DND-41 (cell line): ENCODE measurements at regions not wholly inside any gene's neighbourhood (a gene's known extent, or its start where the extent isn't known, plus 50 kb on each side); places are given as distances from the start of the nearest gene placed in this dataset.

Experiments
- ATAC-seq: fragments of 200-7000 bp; cut with Tn5 transposase; 3 replicates; pipeline ENCODE4 v1.9.1; 2021; ENCODE audit warnings: low read depth; ENCODE audit not compliant: insufficient read depth
- DNase-seq: peaks from one replicate; pipeline ENCODE4 v3.0.0-alpha.2; 2020
- H2AFZ ChIP-seq: 2 replicates; pipeline ENCODE4 v1.6.0; 2012; ENCODE audit warnings: low read depth, low read length
- H3K27ac ChIP-seq: 2 replicates; pipeline ENCODE4 v1.5.1; 2012; ENCODE audit warnings: low read length, inconsistent platforms
- H3K27me3 ChIP-seq: fragments of 200-600 bp; sonication (generic); 2 replicates; pipeline ENCODE4 v1.6.0; 2012; ENCODE audit warnings: low read length, mild to moderate bottlenecking, inconsistent platforms; ENCODE audit not compliant: insufficient read depth, poor library complexity
- H3K36me3 ChIP-seq: 2 replicates; pipeline ENCODE4 v1.5.1; 2012; ENCODE audit warnings: low read length, inconsistent platforms; ENCODE audit not compliant: insufficient read depth
- H3K4me1 ChIP-seq: 2 replicates; pipeline ENCODE4 v1.5.1; 2012; ENCODE audit warnings: mild to moderate bottlenecking, low read length; ENCODE audit not compliant: insufficient read depth
- H3K4me2 ChIP-seq: 2 replicates; pipeline ENCODE4 v1.6.0; 2012; ENCODE audit warnings: mild to moderate bottlenecking, moderate library complexity, low read length, inconsistent platforms; ENCODE audit not compliant: insufficient read depth
- H3K4me3 ChIP-seq, 2 experiments: fragments of 200-600 bp in 1 of 2; shearing (Covaris generic) in 1 of 2; 2 replicates each; pipeline ENCODE4 v1.5.1; 2012 to 2016; ENCODE audit warnings: inconsistent platforms in 2 of 2, low read length in 2 of 2, mild to moderate bottlenecking in 2 of 2, low read depth in 1 of 2, moderate library complexity in 1 of 2
- H3K79me2 ChIP-seq: 2 replicates; pipeline ENCODE4 v1.6.0; 2012; ENCODE audit warnings: low read length, inconsistent platforms; ENCODE audit not compliant: insufficient read depth
- H3K9ac ChIP-seq: 2 replicates; pipeline ENCODE4 v1.6.0; 2012; ENCODE audit warnings: low read depth, mild to moderate bottlenecking, inconsistent platforms, low read length, moderate library complexity
- H3K9me3 ChIP-seq: 2 replicates; pipeline ENCODE4 v1.5.1; 2012; ENCODE audit warnings: low read length, moderate library complexity, mild to moderate bottlenecking, inconsistent platforms; ENCODE audit not compliant: insufficient read depth, severe bottlenecking
- H4K20me1 ChIP-seq: 2 replicates; pipeline ENCODE4 v1.6.0; 2012; ENCODE audit warnings: low read length; ENCODE audit not compliant: insufficient read depth
- EZH2 ChIP-seq: IDR thresholded peaks from 3 replicates; pipeline ENCODE4 v1.6.1; 2012; ENCODE audit warnings: borderline replicate concordance, low read depth, mild to moderate bottlenecking, moderate library complexity, low read length, inconsistent platforms; ENCODE audit not compliant: severe bottlenecking
- TF ChIP-seq, protein P1 (sequence below): IDR thresholded peaks from 2 replicates; pipeline ENCODE4 v1.5.1; 2012; ENCODE audit warnings: borderline replicate concordance, low read length, moderate library complexity, mild to moderate bottlenecking; ENCODE audit not compliant: poor library complexity, severe bottlenecking; ENCODE audit errors: extremely low read depth

DNA sequence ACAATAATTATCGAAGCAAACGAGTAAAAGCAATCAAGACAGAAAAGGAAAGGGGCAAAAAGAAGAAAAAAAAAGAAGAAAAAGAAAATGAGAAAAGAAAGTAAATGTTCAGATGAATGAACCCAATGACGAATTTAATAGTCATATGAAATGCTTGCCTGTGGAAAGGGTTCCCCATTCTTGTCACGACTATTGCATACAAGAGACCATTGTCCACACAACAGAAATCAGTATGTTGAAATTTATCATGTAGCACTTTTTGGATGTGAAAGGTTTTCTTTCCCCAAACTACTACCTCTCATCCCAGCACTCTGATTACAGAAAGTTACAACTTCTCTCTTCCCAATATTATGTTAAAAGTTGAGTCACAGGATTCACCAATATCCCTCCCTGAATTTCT is 162.4 kb downstream of the ZDHHC21 start:
- Histone ChIP-seq H4K20me1 (no peaks in the 10 kb centered on the region), H3K4me1 (no peaks in the 10 kb centered on the region), H3K79me2 (no peaks in the 10 kb centered on the region), H2AFZ (no peak overlapping the region), H3K9me3 (no peaks in the 10 kb centered on the region), H3K9ac (no peak overlapping the region), H3K4me3 (no peak overlapping the region), H3K36me3 (no peaks in the 10 kb centered on the region), H3K27ac (no peak overlapping the region), H3K4me2 (no peak overlapping the region), H3K27me3 (no peaks in the 10 kb centered on the region)
- ATAC-seq (no peak), DNase-seq (no peak)
- TF ChIP-seq EZH2, result no peak
- TF ChIP-seq, protein P1, sequence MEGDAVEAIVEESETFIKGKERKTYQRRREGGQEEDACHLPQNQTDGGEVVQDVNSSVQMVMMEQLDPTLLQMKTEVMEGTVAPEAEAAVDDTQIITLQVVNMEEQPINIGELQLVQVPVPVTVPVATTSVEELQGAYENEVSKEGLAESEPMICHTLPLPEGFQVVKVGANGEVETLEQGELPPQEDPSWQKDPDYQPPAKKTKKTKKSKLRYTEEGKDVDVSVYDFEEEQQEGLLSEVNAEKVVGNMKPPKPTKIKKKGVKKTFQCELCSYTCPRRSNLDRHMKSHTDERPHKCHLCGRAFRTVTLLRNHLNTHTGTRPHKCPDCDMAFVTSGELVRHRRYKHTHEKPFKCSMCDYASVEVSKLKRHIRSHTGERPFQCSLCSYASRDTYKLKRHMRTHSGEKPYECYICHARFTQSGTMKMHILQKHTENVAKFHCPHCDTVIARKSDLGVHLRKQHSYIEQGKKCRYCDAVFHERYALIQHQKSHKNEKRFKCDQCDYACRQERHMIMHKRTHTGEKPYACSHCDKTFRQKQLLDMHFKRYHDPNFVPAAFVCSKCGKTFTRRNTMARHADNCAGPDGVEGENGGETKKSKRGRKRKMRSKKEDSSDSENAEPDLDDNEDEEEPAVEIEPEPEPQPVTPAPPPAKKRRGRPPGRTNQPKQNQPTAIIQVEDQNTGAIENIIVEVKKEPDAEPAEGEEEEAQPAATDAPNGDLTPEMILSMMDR, result no peak

DNA sequence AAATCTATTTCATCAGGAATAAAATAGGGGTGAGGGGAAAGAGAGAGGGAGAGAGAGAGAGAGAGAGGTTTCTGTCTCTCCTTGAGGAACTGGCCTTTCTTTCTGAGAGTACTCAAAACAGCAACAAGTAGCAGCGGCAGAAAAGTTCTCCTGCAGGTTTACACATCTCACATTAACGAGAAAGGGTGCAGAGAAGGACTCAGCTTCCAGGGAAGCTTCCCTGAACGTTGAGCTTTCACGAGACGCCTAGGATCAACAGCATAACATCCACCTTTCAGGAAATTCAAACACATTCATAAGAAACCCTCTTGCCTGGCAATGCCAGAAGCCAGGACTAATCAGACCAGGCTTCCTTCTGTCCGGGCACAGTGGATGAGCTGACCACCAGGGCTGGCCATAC is 162.9 kb downstream of the ZDHHC21 start:
- no peaks in the 10 kb centered on the region for H3K79me2 ChIP-seq
- H3K4me2 ChIP-seq, result no peak overlapping the region
- no peak overlapping the region for H2AFZ ChIP-seq

DNA sequence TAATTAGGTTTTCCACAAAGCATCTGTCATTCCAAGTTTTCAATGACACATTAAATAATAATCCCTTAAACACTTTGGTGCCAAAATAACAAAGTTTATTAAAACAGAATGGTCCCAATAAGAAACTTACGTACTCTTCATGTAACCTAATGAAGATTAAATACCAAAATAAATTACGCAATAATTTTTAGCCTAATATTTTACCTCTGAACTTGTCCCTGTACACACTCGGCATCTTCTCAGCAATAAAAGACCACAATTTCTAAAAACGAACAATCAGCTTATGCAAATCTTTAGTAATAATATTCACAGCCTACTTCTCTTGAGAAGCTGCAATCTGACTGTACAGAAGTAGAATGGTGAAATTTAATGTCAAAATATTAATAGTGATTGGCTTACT is 163.6 kb downstream of the ZDHHC21 start:
- Histone ChIP-seq H3K79me2 (no peaks in the 10 kb centered on the region), H3K4me2 (no peak overlapping the region), H3K36me3 (no peaks in the 10 kb centered on the region), H3K9me3 (no peaks in the 10 kb centered on the region), H3K9ac (no peak overlapping the region), H3K4me3 (no peak overlapping the region), H2AFZ (no peak overlapping the region), H3K27ac (no peak overlapping the region), H3K27me3 (no peaks in the 10 kb centered on the region), H3K4me1 (no peaks in the 10 kb centered on the region), H4K20me1 (no peaks in the 10 kb centered on the region)
- DNase-seq (no peak), ATAC-seq (no peak)
- TF ChIP-seq, protein P1, result no peak
- no peak for TF ChIP-seq EZH2

More for the DNA sequence above, 162.9 kb downstream of the ZDHHC21 start:
- no peak overlapping the region for H3K27ac ChIP-seq
- DNase-seq (no peak), ATAC-seq (no peak)
- H3K27me3 ChIP-seq, result no peaks in the 10 kb centered on the region
- no peaks in the 10 kb centered on the region for H3K9me3 ChIP-seq
- no peaks in the 10 kb centered on the region for H3K36me3 ChIP-seq
- H3K4me3 ChIP-seq, result no peak overlapping the region
- no peak overlapping the region for H3K9ac ChIP-seq
- no peaks in the 10 kb centered on the region for H3K4me1 ChIP-seq
- TF ChIP-seq, protein P1, result no peak
- TF ChIP-seq EZH2, result no peak
- H4K20me1 ChIP-seq, result no peaks in the 10 kb centered on the region

DNA sequence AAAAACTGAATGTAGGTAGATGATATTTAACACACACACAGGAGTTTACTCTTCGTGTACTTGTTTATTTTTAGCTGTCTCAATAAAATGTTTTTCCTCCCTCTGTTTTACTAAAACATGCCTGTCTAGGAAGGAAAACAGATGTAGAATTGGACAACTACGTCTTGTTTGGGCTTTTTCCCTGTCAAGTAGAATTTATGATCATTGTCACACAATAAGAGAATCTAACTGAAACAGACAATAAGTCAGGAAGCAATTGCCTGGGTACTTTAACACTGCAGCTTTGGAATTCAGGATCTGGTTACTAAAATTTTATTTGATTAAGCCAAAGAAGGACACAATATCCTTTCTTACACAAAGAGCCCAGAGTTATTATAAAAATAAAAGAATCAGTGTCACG is 164.2 kb downstream of the ZDHHC21 start:
- Histone ChIP-seq H3K4me2 (no peak overlapping the region), H3K9me3 (no peaks in the 10 kb centered on the region), H2AFZ (no peak overlapping the region), H3K79me2 (no peaks in the 10 kb centered on the region), H3K36me3 (no peaks in the 10 kb centered on the region), H3K27me3 (no peaks in the 10 kb centered on the region), H3K27ac (no peak overlapping the region), H4K20me1 (no peaks in the 10 kb centered on the region), H3K4me3 (no peak overlapping the region), H3K9ac (no peak overlapping the region), H3K4me1 (no peaks in the 10 kb centered on the region)
- ATAC-seq (no peak), DNase-seq (no peak)
- no peak for TF ChIP-seq EZH2
- TF ChIP-seq, protein P1, result no peak
